IPS-18c (cell line): ENCODE measurements at regions not wholly inside any gene's neighbourhood (a gene's known extent, or its start where the extent isn't known, plus 50 kb on each side); places are given as distances from the start of the nearest gene placed in this dataset.

Experiments used
- H3K4me3 ChIP-seq: 2 replicates; pipeline ENCODE4 v1.7.0; 2013; ENCODE audit warnings: low read depth, mild to moderate bottlenecking, low read length, moderate library complexity; ENCODE audit not compliant: insufficient read depth
- H3K9me3 ChIP-seq: one replicate; pipeline ENCODE4 v1.6.1; 2013; ENCODE audit warnings: mild to moderate bottlenecking, low read length, moderate library complexity; ENCODE audit not compliant: control insufficient read depth, insufficient read depth

- no peaks in the 10 kb centered on the region for H3K9me3 ChIP-seq
- H3K4me3 ChIP-seq = no peak overlapping the region
Measured at GRCh38 chrX:20523626-20524312, 257.1 kb upstream of the RPS6KA3 start.

DNA sequence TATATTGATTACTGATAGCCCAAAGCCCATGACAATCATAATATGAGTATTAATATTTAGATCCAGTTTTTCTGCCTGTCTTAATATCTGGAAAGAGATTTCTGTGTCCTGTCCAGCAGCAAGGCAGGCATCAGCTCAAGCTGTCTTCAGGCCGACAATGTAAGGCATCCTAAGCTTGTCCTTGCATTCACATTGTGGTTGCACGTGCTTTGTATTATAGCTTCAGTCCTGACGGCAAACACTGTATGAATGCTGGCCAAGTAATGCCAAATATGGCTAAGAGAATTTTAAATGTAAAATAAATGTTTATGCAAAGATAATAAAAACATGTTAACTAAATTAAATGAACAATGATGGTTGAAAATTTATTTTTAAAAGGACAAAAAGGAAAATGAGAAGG is 255.7 kb upstream of the RPS6KA3 start:
- H3K9me3 ChIP-seq = no peaks in the 10 kb centered on the region
- H3K4me3 ChIP-seq = no peak overlapping the region

DNA sequence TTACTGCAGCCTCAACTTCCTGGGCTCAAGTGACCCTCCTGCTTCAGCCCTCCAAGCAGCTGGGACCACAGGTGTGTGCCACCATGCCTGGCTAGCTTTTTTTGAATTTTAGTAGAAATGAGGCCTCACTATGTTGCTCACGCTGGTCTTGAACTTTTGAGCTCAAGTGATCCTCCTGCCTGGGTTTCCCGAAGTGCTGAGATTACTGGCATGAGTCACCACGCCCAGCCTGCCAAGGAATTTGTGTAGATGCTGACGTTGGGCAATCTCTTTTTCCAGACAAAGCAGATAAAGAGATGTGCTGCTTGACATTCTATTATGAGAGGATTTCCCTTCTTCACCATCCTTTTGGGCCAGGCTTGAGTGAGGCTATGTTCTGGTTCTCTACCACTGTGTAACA is 254.5 kb upstream of the RPS6KA3 start:
- H3K9me3 ChIP-seq = no peaks in the 10 kb centered on the region
- no peak overlapping the region for H3K4me3 ChIP-seq

GRCh38 chrX:20519826-20520225 is 253.1 kb upstream of the RPS6KA3 start:
- Histone ChIP-seq H3K9me3 (no peaks in the 10 kb centered on the region), H3K4me3 (no peak overlapping the region)

GRCh38 chrX:20519146-20519545 is 252.4 kb upstream of the RPS6KA3 start:
- Histone ChIP-seq H3K4me3 (no peak overlapping the region), H3K9me3 (no peaks in the 10 kb centered on the region)

- Histone ChIP-seq H3K4me3 (no peak overlapping the region), H3K9me3 (no peaks in the 10 kb centered on the region)
Measured at GRCh38 chrX:20517565-20517964, 250.9 kb upstream of the RPS6KA3 start.

GRCh38 chrX:20515841-20516461 is 249.2 kb upstream of the RPS6KA3 start:
- H3K9me3 ChIP-seq = no peaks in the 10 kb centered on the region
- H3K4me3 ChIP-seq = no peak overlapping the region

DNA sequence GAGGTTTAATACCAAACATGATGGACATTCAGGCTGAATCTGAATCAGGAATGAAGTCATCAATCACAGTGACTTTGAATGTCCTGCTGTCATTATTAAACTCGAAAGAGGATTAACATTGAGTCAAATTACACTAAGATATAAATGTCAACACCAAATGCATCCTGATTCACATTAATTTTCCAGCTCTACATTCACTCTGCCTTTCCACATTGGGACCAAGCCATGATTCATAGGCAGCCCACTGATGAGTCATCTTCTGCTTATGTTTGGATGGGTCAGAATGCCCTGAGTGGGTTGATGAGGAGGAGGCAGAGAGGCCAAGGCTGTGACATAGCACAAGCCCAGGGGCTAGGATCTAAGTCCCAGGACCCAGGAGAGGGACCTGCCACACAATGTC is 247.6 kb upstream of the RPS6KA3 start:
- no peak overlapping the region for H3K4me3 ChIP-seq
- no peaks in the 10 kb centered on the region for H3K9me3 ChIP-seq

- no peak overlapping the region for H3K4me3 ChIP-seq
- no peaks in the 10 kb centered on the region for H3K9me3 ChIP-seq
Measured at GRCh38 chrX:20513185-20513584, 246.5 kb upstream of the RPS6KA3 start.

- H3K4me3 ChIP-seq = no peak overlapping the region
- H3K9me3 ChIP-seq = no peaks in the 10 kb centered on the region
Measured at GRCh38 chrX:20511792-20512191, 245.1 kb upstream of the RPS6KA3 start.

DNA sequence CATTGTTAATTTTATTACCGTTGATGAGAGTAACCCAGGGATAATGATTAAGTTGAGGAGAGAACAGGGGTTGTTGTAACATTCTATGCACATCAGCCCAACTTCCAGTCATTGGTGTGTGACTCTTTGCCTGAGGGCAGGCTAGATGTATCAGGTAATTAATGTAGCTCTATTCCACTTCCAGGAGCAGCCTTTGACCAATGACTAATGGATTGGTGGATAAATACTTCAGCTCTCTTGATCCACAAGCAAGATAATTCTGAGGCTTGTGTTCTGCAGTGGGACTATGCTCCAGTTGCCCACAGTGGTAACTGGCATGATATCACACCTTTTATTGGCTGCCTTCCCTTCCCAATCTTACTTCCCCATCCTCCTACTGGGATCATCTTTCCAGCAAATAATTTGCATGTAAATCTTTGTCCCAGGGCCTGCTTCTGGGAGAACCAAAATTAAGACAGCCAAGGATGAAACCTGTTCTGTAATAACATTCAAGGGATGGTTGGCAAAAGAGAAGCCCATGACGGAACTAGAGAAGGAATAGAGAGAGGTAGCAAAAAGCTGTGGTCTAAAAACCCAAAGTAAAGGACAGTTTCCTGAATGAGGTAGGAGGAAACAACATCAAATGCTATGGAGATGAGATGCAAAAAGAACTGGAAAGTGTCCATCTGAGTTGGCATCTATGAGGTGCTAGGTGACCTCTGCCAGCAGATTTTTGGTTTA is 241.4 kb upstream of the RPS6KA3 start:
- no peaks in the 10 kb centered on the region for H3K9me3 ChIP-seq

DNA sequence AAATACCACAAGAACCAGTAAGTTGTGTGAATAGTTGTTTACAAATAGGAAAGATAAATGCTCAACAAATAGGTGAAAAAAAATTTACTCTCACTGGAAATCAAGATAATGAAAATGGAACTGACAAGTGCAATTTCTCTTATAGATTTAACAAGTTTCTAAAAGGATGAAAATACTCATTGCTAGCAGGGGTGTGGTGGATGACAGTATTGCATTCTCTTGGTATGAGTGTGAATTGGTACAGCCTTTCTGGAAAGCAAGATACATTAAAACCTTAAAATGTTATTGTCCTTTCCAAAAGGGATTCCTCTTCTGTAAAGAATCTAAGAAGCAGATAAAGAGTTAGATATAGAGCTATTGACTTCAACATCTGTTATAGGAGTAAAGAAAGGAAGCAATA is 240.0 kb upstream of the RPS6KA3 start:
- Histone ChIP-seq H3K9me3 (no peaks in the 10 kb centered on the region), H3K4me3 (no peak overlapping the region)

More for the DNA sequence above, 241.4 kb upstream of the RPS6KA3 start:
- no peak overlapping the region for H3K4me3 ChIP-seq

DNA sequence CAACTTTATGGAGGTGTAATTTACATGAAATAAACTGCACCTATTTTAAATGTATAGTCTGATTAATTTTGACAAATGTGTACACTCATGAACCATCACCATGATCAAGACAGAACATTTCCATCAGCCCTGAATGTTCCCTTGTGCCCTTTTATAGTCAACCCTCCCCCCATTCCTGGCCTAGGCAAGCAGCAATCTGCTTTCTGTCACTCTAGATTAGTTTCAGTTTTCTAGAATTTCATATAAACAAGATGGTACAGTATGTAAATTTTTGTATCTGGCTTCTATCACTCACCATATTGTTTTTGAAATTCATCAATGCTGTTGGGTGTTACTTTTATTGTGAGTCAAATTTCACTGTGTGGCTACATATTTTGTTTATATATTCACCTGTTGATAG is 234.2 kb upstream of the RPS6KA3 start:
- Histone ChIP-seq H3K4me3 (no peak overlapping the region), H3K9me3 (peaks cover 4% of the 10 kb centered on the region)

DNA sequence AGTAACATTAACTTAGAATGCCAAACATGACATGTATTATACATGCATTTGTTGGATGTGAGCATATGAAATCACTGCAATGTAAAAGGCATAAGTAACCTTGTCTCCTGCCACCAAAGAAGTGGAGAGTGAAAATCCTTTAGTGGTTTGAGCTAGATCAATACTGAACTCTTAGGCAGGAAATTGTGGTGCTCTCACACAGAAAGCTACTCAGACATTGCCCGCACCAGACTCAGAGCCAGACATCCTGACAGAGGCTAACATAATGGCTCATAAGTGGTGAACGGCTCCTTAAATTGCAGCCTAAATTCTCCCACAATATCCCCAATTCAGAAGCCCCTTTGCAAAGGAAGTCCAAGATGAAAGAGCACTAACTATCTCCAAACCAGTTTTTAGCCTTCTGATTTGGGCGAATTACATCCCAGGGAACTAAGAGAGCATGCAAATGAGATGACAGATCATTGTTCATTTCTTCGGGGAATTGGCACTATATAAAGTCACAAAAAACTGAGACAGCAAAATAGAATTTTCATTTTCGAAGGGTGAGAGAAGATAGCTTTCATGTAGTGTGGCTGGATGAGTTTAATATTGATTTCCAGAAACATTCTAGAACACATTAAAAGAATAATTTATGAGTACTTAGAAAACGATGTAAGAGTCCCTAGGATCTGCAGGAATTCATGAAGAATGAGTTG is 233.6 kb upstream of the RPS6KA3 start:
- no peak overlapping the region for H3K4me3 ChIP-seq
- peaks cover 4% of the 10 kb centered on the region for H3K9me3 ChIP-seq

GRCh38 chrX:20499763-20500162 is 233.1 kb upstream of the RPS6KA3 start:
- Histone ChIP-seq H3K9me3 (peaks cover 4% of the 10 kb centered on the region), H3K4me3 (no peak overlapping the region)

- H3K9me3 ChIP-seq = peaks cover 4% of the 10 kb centered on the region
- no peak overlapping the region for H3K4me3 ChIP-seq
Measured at GRCh38 chrX:20498851-20499635, 232.3 kb upstream of the RPS6KA3 start.

DNA sequence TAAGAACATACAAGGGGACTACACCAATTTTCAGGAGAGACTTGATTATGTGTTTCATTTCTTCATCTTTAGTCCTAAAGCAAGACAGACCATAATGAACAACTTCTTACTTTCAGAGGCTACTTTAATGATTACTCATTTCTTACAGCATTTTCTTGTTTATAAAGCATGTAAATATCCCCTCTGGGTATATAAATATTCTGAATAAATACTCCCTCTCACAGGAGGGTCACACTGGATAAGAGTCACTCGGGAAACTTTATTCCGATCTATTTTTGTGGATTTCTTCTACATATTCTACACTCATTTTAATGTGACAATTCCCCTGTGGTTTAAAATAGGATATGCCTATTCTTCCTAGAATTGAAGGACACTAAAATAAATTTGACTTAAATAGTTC is 228.9 kb upstream of the RPS6KA3 start:
- Histone ChIP-seq H3K4me3 (no peak overlapping the region), H3K9me3 (peaks cover 4% of the 10 kb centered on the region)
